ENCODE measurements at regions not wholly inside any gene's neighbourhood (a gene's known extent, or its start where the extent isn't known, plus 50 kb on each side); places are given as distances from the start of the nearest gene placed in this dataset.
"Not testable (repeated sequence)": the region's sequence is repeated elsewhere in the genome, so short reads cannot be mapped to it uniquely, and the experiment has no call there.

- no peaks in the 10 kb centered on the region for H3K36me3 Mint-ChIP-seq
- no peak overlapping the region for H3K4me3 Mint-ChIP-seq
- ATAC-seq (replicated peaks), result no peak
- no peaks in the 10 kb centered on the region for H3K27me3 Mint-ChIP-seq
- H3K27ac Mint-ChIP-seq, result no peak overlapping the region
- peaks cover 15 to 16% of the 10 kb centered on the region in 2 donors for H3K9me3 Mint-ChIP-seq
- DNase-seq, result no peak
- H3K4me1 Mint-ChIP-seq, result no peaks in the 10 kb centered on the region
These were observed 419.0 kb downstream of the NUP35 start for GRCh38 chr2:183543222-183543621.

DNA sequence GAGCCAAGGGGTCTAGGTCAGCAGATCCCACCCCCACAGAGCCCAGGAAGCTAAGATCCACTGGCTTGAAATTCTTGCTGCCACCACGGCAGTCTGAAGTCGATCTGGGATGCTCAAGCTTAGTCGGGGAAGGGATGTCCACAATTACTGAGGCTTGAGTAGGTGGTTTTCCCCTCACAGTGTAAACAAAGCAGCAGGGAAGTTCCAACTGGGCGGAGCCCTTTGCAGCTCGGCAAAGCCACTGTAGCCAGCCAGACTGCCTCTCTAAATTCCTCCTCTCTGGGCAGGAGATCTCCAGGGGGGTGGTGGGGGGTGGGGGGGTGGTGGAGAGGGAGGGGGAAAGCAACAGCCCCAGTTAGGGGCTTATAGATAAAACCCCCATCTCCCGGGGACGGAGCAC lies 419.5 kb downstream of the NUP35 start:
- no peaks in the 10 kb centered on the region for H3K36me3 Mint-ChIP-seq
- H3K4me3 Mint-ChIP-seq, result no peak overlapping the region
- H3K27ac Mint-ChIP-seq, result no peak overlapping the region
- ATAC-seq (replicated peaks) (peak in 1 of 2 donors; percentile 34), DNase-seq (no peak)
- no peaks in the 10 kb centered on the region for H3K27me3 Mint-ChIP-seq
- no peaks in the 10 kb centered on the region for H3K4me1 Mint-ChIP-seq
- peaks cover 15 to 16% of the 10 kb centered on the region in 2 donors for H3K9me3 Mint-ChIP-seq

DNA sequence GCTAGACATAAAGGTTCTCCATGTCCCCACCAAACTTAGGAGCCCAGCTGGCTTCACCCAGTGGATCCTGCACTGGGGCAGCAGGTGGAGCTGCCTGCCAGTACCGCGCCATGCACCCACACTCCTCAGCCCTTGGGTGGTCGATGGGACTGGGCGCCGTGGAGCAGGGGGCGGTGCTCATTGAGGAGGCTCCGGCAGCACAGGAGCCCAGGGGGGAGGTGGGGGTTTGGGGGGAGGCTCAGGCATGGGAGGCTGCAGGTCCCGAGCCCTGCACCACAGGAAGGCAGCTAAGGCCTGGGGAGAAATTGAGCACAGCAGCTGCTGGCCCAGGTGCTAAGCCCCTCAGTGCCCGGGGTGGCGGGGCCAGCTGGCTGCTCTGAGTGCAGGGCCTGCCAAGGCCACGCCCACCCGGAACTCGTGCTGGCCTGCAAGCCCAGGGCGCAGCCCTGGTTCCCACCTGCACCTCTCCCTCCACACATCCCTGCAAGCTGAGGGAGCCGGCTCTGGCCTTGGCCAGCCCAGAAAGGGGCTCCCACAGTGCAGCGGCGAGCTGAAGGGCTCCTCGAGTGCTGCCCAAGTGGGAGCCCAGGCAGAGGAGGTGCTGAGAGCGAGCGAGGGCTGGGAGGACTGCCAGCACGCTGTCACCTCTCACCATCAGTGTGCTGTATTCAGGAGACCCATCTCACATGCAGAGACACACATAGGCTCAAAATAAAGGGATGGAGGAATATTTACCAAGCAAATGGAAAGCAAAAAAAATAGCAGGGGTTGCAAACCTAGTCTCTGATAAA lies 422.5 kb downstream of the NUP35 start:
- H3K27me3 Mint-ChIP-seq; DNase-seq; H3K36me3 Mint-ChIP-seq; H3K4me1 Mint-ChIP-seq; H3K4me3 Mint-ChIP-seq; ATAC-seq (replicated peaks); H3K27ac Mint-ChIP-seq: not testable (repeated sequence)
- H3K9me3 Mint-ChIP-seq, result peaks cover 18 to 19% of the 10 kb centered on the region in 2 donors

GRCh38 chr2:183552716-183553115 lies 428.5 kb downstream of the NUP35 start:
- no peak for DNase-seq
- Mint-ChIP-seq H3K36me3 (no peaks in the 10 kb centered on the region), H3K27ac (no peak overlapping the region), H3K4me3 (no peak overlapping the region), H3K27me3 (no peaks in the 10 kb centered on the region), H3K9me3 (peaks cover 4 to 7% of the 10 kb centered on the region in 2 donors), H3K4me1 (no peaks in the 10 kb centered on the region)
- ATAC-seq (replicated peaks), result no peak

GRCh38 chr2:183564726-183565125 lies 440.5 kb downstream of the NUP35 start:
- Mint-ChIP-seq H3K27ac (no peak overlapping the region), H3K36me3 (no peaks in the 10 kb centered on the region), H3K27me3 (no peaks in the 10 kb centered on the region), H3K4me1 (no peaks in the 10 kb centered on the region), H3K4me3 (no peak overlapping the region), H3K9me3 (no peaks in the 10 kb centered on the region)
- DNase-seq, result no peak
- ATAC-seq (replicated peaks), result no peak

DNA sequence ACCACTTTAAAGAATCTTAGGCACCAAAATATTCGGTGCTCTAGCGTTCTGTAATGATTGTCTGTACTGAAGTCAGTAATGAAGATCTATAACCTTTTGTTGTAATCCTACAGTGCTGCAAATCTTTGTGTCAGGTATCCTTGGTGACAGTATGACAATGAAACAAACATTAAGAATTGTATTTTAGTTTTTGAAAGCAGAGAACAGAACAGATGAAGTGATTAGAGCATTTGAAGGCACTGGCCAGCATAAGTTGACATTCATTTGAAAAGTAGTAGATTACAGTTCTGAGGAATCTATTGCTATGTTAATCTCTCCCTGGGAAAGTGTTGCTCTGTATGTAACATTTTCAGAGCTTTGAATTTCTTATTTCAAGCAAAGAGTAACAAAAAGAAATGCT lies 451.2 kb downstream of the NUP35 start:
- H3K4me1 Mint-ChIP-seq, result no peaks in the 10 kb centered on the region
- H3K9me3 Mint-ChIP-seq, result peaks cover 12% of the 10 kb centered on the region in 2 donors
- no peak overlapping the region for H3K27ac Mint-ChIP-seq

GRCh38 chr2:183579686-183580085 lies 455.4 kb downstream of the NUP35 start:
- no peaks in the 10 kb centered on the region for H3K36me3 Mint-ChIP-seq
- DNase-seq, result no peak
- no peaks in the 10 kb centered on the region for H3K27me3 Mint-ChIP-seq
- H3K4me1 Mint-ChIP-seq, result no peaks in the 10 kb centered on the region
- H3K27ac Mint-ChIP-seq, result no peak overlapping the region
- peaks cover 5 to 7% of the 10 kb centered on the region in 2 donors for H3K9me3 Mint-ChIP-seq
- ATAC-seq (replicated peaks), result no peak
- no peak overlapping the region for H3K4me3 Mint-ChIP-seq

More for the DNA sequence above, 451.2 kb downstream of the NUP35 start:
- H3K4me3 Mint-ChIP-seq, result no peak overlapping the region
- no peaks in the 10 kb centered on the region for H3K36me3 Mint-ChIP-seq
- no peaks in the 10 kb centered on the region for H3K27me3 Mint-ChIP-seq
- DNase-seq (no peak), ATAC-seq (replicated peaks) (no peak)

DNA sequence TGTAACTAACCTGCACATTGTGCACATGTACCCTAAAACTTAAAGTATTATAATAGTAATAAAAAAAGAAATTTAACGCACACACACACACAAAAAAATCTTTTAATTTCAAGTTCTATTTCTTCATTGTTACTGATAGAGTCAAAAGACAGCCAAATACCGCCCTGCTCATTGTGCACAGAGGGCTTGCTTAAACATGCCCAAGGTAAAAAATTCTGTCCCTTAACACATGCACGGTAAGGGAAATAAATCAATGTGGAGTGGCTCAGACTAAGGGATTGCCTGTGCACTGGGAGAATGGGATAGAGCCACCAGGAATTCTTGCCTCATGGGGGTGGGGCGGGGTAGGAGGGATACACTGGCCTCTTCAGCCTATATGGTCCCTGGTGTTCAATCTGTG lies 468.0 kb downstream of the NUP35 start:
- Mint-ChIP-seq H3K27ac (no peak overlapping the region), H3K4me1 (no peaks in the 10 kb centered on the region), H3K4me3 (no peak overlapping the region), H3K36me3 (no peaks in the 10 kb centered on the region), H3K9me3 (peaks cover 0 to 7% of the 10 kb centered on the region in 2 donors), H3K27me3 (no peaks in the 10 kb centered on the region)
- no peak for DNase-seq
- no peak for ATAC-seq (replicated peaks)

DNA sequence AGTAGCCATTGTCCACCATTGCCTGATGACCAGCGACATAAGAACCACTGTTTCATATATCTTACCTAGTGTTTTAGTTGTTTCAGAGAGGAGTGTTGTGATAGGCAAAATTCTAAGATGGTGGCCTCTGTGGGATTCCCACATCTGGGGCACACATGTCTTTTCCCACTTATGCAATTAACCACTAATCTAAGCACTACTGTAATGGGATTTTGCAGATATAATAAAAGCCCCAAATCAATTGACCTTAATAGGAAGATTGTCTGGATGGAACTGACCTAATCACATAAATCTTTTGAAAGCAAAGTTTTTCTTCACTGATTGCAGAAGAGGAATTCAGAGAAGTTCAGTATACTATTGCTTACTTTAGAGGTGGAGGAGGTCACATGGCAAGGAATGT lies 469.9 kb downstream of the NUP35 start:
- H3K27ac Mint-ChIP-seq, result no peak overlapping the region
- no peaks in the 10 kb centered on the region for H3K36me3 Mint-ChIP-seq
- DNase-seq (no peak), ATAC-seq (replicated peaks) (no peak)
- no peaks in the 10 kb centered on the region for H3K4me1 Mint-ChIP-seq
- no peaks in the 10 kb centered on the region for H3K27me3 Mint-ChIP-seq
- H3K9me3 Mint-ChIP-seq, result peaks cover 0 to 2% of the 10 kb centered on the region in 2 donors
- no peak overlapping the region for H3K4me3 Mint-ChIP-seq

DNA sequence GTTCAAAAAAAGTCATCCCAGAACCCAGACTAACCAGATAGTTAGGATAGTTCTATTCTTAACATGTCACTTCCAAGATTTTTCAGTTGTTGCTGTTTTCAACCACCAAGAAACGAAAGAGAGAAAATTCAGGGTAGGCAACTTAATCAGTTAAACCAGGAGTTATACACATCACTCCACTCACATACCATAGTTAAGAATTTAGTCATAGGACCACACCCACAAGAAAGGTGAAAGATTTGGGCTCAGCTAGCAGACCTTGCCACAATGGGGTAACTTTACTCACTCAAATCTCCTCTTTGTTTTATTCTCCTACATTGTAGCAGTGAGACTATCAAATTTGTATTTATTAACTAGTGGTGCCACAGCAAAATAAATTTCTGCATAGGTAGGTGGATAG lies 473.6 kb downstream of the NUP35 start:
- ATAC-seq (replicated peaks) (no peak), DNase-seq (no peak)
- H3K27ac Mint-ChIP-seq, result no peak overlapping the region
- no peak overlapping the region for H3K4me3 Mint-ChIP-seq
- no peaks in the 10 kb centered on the region for H3K4me1 Mint-ChIP-seq
- no peaks in the 10 kb centered on the region for H3K9me3 Mint-ChIP-seq
- no peaks in the 10 kb centered on the region for H3K36me3 Mint-ChIP-seq
- no peaks in the 10 kb centered on the region for H3K27me3 Mint-ChIP-seq

- no peak overlapping the region for H3K4me3 Mint-ChIP-seq
- H3K9me3 Mint-ChIP-seq, result peaks cover 0 to 1% of the 10 kb centered on the region in 2 donors
- ATAC-seq (replicated peaks), result no peak
- H3K27ac Mint-ChIP-seq, result no peak overlapping the region
- DNase-seq, result no peak
- H3K4me1 Mint-ChIP-seq, result no peaks in the 10 kb centered on the region
- H3K36me3 Mint-ChIP-seq, result no peaks in the 10 kb centered on the region
- H3K27me3 Mint-ChIP-seq, result no peaks in the 10 kb centered on the region
These were observed 479.8 kb downstream of the NUP35 start for GRCh38 chr2:183604065-183604464.

DNA sequence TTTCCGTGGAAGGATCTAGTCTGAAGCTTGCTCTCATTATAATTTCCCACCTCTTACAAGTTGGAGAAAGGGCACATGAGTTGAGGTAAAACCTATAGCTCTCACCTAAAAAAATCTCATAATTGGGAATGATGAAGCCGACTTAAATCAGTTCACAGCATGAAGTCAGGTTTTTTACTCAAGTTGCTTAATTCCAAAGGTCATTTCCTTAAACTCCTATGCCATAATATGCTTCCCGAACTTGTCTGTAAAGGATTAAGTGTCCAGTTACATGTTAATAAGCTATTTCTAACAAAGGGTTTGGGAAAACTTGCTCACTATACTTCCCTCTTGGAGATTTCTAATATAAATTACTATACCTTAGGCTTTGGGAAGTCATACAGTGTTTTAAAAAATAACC lies 481.2 kb downstream of the NUP35 start:
- H3K27ac Mint-ChIP-seq, result no peak overlapping the region
- peaks cover 0 to 3% of the 10 kb centered on the region in 2 donors for H3K9me3 Mint-ChIP-seq
- DNase-seq (no peak), ATAC-seq (replicated peaks) (no peak)
- no peak overlapping the region for H3K4me3 Mint-ChIP-seq
- no peaks in the 10 kb centered on the region for H3K4me1 Mint-ChIP-seq
- H3K27me3 Mint-ChIP-seq, result no peaks in the 10 kb centered on the region
- no peaks in the 10 kb centered on the region for H3K36me3 Mint-ChIP-seq

GRCh38 chr2:183606022-183606717 lies 481.9 kb downstream of the NUP35 start:
- H3K36me3 Mint-ChIP-seq, result no peaks in the 10 kb centered on the region
- H3K27me3 Mint-ChIP-seq, result no peaks in the 10 kb centered on the region
- no peak overlapping the region for H3K27ac Mint-ChIP-seq
- ATAC-seq (replicated peaks) (no peak), DNase-seq (no peak)
- H3K4me1 Mint-ChIP-seq, result no peaks in the 10 kb centered on the region
- H3K4me3 Mint-ChIP-seq, result no peak overlapping the region
- peaks cover 0 to 4% of the 10 kb centered on the region in 2 donors for H3K9me3 Mint-ChIP-seq

DNA sequence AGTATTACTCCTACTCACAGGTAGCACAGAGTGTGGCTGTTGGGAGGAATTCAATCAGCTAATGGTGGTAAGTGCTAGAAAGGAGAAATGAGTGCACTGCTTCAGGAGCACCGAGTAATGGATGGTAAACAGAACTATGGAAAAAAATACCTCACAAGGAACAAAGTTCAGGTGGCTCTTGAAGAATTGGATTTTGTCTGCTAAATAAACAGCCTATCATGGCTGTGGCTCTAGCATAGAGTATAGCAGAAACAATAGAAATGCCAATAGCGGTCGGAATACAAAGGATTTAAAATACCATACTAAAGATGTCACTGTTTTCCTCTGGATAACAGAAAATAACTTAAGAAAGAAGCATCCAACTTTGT lies 482.5 kb downstream of the NUP35 start:
- Mint-ChIP-seq H3K27me3 (no peaks in the 10 kb centered on the region), H3K9me3 (peaks cover 0 to 6% of the 10 kb centered on the region in 2 donors), H3K27ac (no peak overlapping the region)

DNA sequence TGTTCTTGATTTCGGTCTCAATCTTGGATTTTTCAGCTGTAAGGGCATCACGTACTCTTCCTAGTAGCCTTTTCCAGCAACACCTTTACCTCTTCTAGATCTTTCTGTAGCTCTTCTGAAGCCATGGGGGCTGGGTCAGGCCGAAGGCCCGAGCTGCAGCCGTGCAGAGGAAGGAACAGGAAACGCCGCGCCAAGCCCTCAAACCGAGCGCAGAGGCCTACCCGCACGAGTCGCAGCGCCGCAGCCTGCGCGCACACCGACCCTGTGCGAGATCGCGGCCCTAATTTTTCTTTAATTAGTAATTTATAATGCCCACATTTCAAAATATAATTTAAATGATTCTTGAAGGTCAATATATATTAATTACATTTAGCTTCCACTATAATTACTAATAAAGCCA lies 483.8 kb downstream of the NUP35 start:
- no peak for DNase-seq
- peaks cover 0 to 6% of the 10 kb centered on the region in 2 donors for H3K9me3 Mint-ChIP-seq
- no peak for ATAC-seq (replicated peaks)
- no peak overlapping the region for H3K4me3 Mint-ChIP-seq
- no peaks in the 10 kb centered on the region for H3K27me3 Mint-ChIP-seq
- no peak overlapping the region for H3K27ac Mint-ChIP-seq
- no peaks in the 10 kb centered on the region for H3K4me1 Mint-ChIP-seq
- no peaks in the 10 kb centered on the region for H3K36me3 Mint-ChIP-seq

More for the DNA sequence above, 482.5 kb downstream of the NUP35 start:
- no peak overlapping the region for H3K4me3 Mint-ChIP-seq
- no peaks in the 10 kb centered on the region for H3K36me3 Mint-ChIP-seq
- ATAC-seq (replicated peaks), result no peak
- H3K4me1 Mint-ChIP-seq, result no peaks in the 10 kb centered on the region
- DNase-seq, result no peak
